Activated CD4-positive, alpha-beta memory T cell treated with anti-CD3 and anti-CD28 coated beads, Interleukin-2, amount 10 ng/mL, durations not matched to agents 7 days and 5 days (primary cell): ENCODE measurements at regions not wholly inside any gene's neighbourhood (a gene's known extent, or its start where the extent isn't known, plus 50 kb on each side); places are given as distances from the start of the nearest gene placed in this dataset.
A peak's percentile ranks its signal among the peaks of the same experiment; 100 is the strongest.
"Not testable (repeated sequence)": the region's sequence is repeated elsewhere in the genome, so short reads cannot be mapped to it uniquely, and the experiment has no call there.

Experiments used
- CTCF ChIA-PET: fragments of 350-600 bp; sonication (Branson Sonifier 250); formaldehyde crosslinking; loops from one replicate; lab custom pipeline; 2021; ENCODE audit warnings: antibody characterized with exemption, inconsistent platforms; lab: Charles Lee
- POLR2A ChIA-PET: fragments of 350-600 bp; sonication (Branson Sonifier 250); formaldehyde crosslinking; loops from one replicate; lab custom pipeline; 2021; ENCODE audit warnings: antibody characterized with exemption; lab: Charles Lee
- DNase-seq: peaks from one replicate; pipeline ENCODE4 v3.0.0-alpha.2; 2020
- H3K27ac Mint-ChIP-seq: one replicate; pipeline ENCODE4 v1.8.0; 2021; ENCODE audit warnings: mild to moderate bottlenecking, mixed read lengths
- H3K27me3 Mint-ChIP-seq: one replicate; pipeline ENCODE4 v1.8.0; 2021; ENCODE audit warnings: mixed read lengths
- H3K36me3 Mint-ChIP-seq: one replicate; pipeline ENCODE4 v1.8.0; 2021; ENCODE audit warnings: low read depth, mixed read lengths
- H3K4me1 Mint-ChIP-seq: one replicate; pipeline ENCODE4 v1.8.0; 2021; ENCODE audit warnings: mixed read lengths
- H3K4me3 Mint-ChIP-seq: one replicate; pipeline ENCODE4 v1.8.0; 2021; ENCODE audit warnings: mild to moderate bottlenecking, mixed read lengths
- H3K9me3 Mint-ChIP-seq: one replicate; pipeline ENCODE4 v1.8.0; 2021; ENCODE audit warnings: mixed read lengths

GRCh38 chr11:116689413-116690127 is 83.2 kb downstream of the BUD13 start:
- no peaks in the 10 kb centered on the region for H3K9me3 Mint-ChIP-seq
- H3K4me1 Mint-ChIP-seq, result no peaks in the 10 kb centered on the region
- no peak overlapping the region for H3K4me3 Mint-ChIP-seq
- peak; percentile 12 for DNase-seq
- ChIA-PET CTCF (no interaction called here), POLR2A (no interaction called here)
- H3K27ac Mint-ChIP-seq, result no peak overlapping the region
- H3K36me3 Mint-ChIP-seq, result no peaks in the 10 kb centered on the region
- peaks cover 8% of the 10 kb centered on the region for H3K27me3 Mint-ChIP-seq

- POLR2A ChIA-PET, result no interaction called here
- Mint-ChIP-seq H3K27me3 (peaks cover 13% of the 10 kb centered on the region), H3K4me3 (no peak overlapping the region), H3K36me3 (no peaks in the 10 kb centered on the region), H3K27ac (no peak overlapping the region), H3K4me1 (no peaks in the 10 kb centered on the region), H3K9me3 (no peaks in the 10 kb centered on the region)
- DNase-seq, result no peak
- CTCF ChIA-PET, result no interaction called here
Measured at GRCh38 chr11:116688202-116688540, 84.6 kb downstream of the BUD13 start.

GRCh38 chr11:116687458-116688201 is 85.2 kb downstream of the BUD13 start:
- POLR2A ChIA-PET, result no interaction called here
- Mint-ChIP-seq H3K9me3 (no peaks in the 10 kb centered on the region), H3K27me3 (peaks cover 14% of the 10 kb centered on the region), H3K27ac (no peak overlapping the region), H3K36me3 (no peaks in the 10 kb centered on the region), H3K4me1 (no peaks in the 10 kb centered on the region), H3K4me3 (no peak overlapping the region)
- CTCF ChIA-PET, result no interaction called here
- DNase-seq, result no peak

- no peaks in the 10 kb centered on the region for H3K36me3 Mint-ChIP-seq
Measured at GRCh38 chr11:116686866-116687265, 85.9 kb downstream of the BUD13 start.

GRCh38 chr11:116683982-116684381 is 88.8 kb downstream of the BUD13 start:
- ChIA-PET CTCF (no interaction called here), POLR2A (no interaction called here)
- H3K4me3 Mint-ChIP-seq, result no peak overlapping the region
- H3K27ac Mint-ChIP-seq, result no peak overlapping the region
- no peaks in the 10 kb centered on the region for H3K4me1 Mint-ChIP-seq
- DNase-seq, result no peak
- H3K36me3 Mint-ChIP-seq, result no peaks in the 10 kb centered on the region
- no peaks in the 10 kb centered on the region for H3K9me3 Mint-ChIP-seq
- peaks cover 26% of the 10 kb centered on the region for H3K27me3 Mint-ChIP-seq

More at GRCh38 chr11:116686866-116687265, 85.9 kb downstream of the BUD13 start:
- ChIA-PET CTCF (no interaction called here), POLR2A (no interaction called here)
- no peak for DNase-seq
- Mint-ChIP-seq H3K4me1 (no peaks in the 10 kb centered on the region), H3K9me3 (no peaks in the 10 kb centered on the region), H3K27me3 (peaks cover 17% of the 10 kb centered on the region), H3K27ac (no peak overlapping the region), H3K4me3 (no peak overlapping the region)

- ChIA-PET CTCF (no interaction called here), POLR2A (no interaction called here)
- Mint-ChIP-seq H3K27me3 (peaks cover 40% of the 10 kb centered on the region), H3K9me3 (peaks cover 1% of the 10 kb centered on the region), H3K27ac (no peak overlapping the region), H3K4me1 (no peaks in the 10 kb centered on the region), H3K4me3 (no peak overlapping the region), H3K36me3 (no peaks in the 10 kb centered on the region)
- no peak for DNase-seq
Measured at GRCh38 chr11:116680349-116681125, 92.2 kb downstream of the BUD13 start.

GRCh38 chr11:116678887-116679286 is 93.9 kb downstream of the BUD13 start:
- Mint-ChIP-seq H3K27ac (no peak overlapping the region), H3K36me3 (no peaks in the 10 kb centered on the region), H3K4me3 (no peak overlapping the region), H3K27me3 (peaks cover 42% of the 10 kb centered on the region), H3K9me3 (peaks cover 2% of the 10 kb centered on the region), H3K4me1 (no peaks in the 10 kb centered on the region)
- ChIA-PET CTCF (interaction anchor here (1.0 kb wide), 1 partner anchor 13 kb away, joined by 3 read pairs; no protein-coding TSS in a partner anchor), POLR2A (no interaction called here)
- DNase-seq, result no peak

- DNase-seq, H3K27ac Mint-ChIP-seq, H3K4me3 Mint-ChIP-seq, H3K9me3 Mint-ChIP-seq, H3K4me1 Mint-ChIP-seq, H3K36me3 Mint-ChIP-seq, POLR2A ChIA-PET, CTCF ChIA-PET: not testable (repeated sequence)
- H3K27me3 Mint-ChIP-seq, result peaks cover 57% of the 10 kb centered on the region
Measured at GRCh38 chr11:116667318-116667717, 105.5 kb downstream of the BUD13 start.

- DNase-seq, H3K4me3 Mint-ChIP-seq, H3K9me3 Mint-ChIP-seq, CTCF ChIA-PET, H3K4me1 Mint-ChIP-seq, POLR2A ChIA-PET, H3K27ac Mint-ChIP-seq, H3K36me3 Mint-ChIP-seq: not testable (repeated sequence)
- peaks cover 58% of the 10 kb centered on the region for H3K27me3 Mint-ChIP-seq
Measured at GRCh38 chr11:116666673-116667249, 106.0 kb downstream of the BUD13 start.

GRCh38 chr11:116665523-116665922 is 107.3 kb downstream of the BUD13 start:
- POLR2A ChIA-PET, result no interaction called here
- Mint-ChIP-seq H3K4me1 (no peaks in the 10 kb centered on the region), H3K27me3 (peaks cover 53% of the 10 kb centered on the region), H3K4me3 (no peak overlapping the region), H3K27ac (no peak overlapping the region), H3K9me3 (peaks cover 5% of the 10 kb centered on the region), H3K36me3 (no peaks in the 10 kb centered on the region)
- DNase-seq, result no peak
- CTCF ChIA-PET, result interaction anchor here (1.0 kb wide), 1 partner anchor 24 kb away, joined by 3 read pairs; no protein-coding TSS in a partner anchor

GRCh38 chr11:116661056-116661455 is 111.7 kb downstream of the BUD13 start:
- Mint-ChIP-seq H3K4me3 (no peak overlapping the region), H3K27ac (no peak overlapping the region), H3K9me3 (peaks cover 3% of the 10 kb centered on the region), H3K4me1 (no peaks in the 10 kb centered on the region), H3K36me3 (no peaks in the 10 kb centered on the region), H3K27me3 (peaks cover 27% of the 10 kb centered on the region)
- ChIA-PET POLR2A (no interaction called here), CTCF (no interaction called here)
- DNase-seq, result no peak

- POLR2A ChIA-PET, result no interaction called here
- Mint-ChIP-seq H3K27me3 (peaks cover 17% of the 10 kb centered on the region), H3K27ac (no peak overlapping the region), H3K4me3 (no peak overlapping the region), H3K9me3 (peaks cover 5% of the 10 kb centered on the region), H3K4me1 (no peaks in the 10 kb centered on the region), H3K36me3 (no peaks in the 10 kb centered on the region)
- CTCF ChIA-PET, result no interaction called here
- DNase-seq, result no peak
Measured at GRCh38 chr11:116660011-116660410, 112.8 kb downstream of the BUD13 start.
